ENCODE measurements at regions not wholly inside any gene's neighbourhood (a gene's known extent, or its start where the extent isn't known, plus 50 kb on each side); places are given as distances from the start of the nearest gene placed in this dataset.
"Not testable (repeated sequence)": the region's sequence is repeated elsewhere in the genome, so short reads cannot be mapped to it uniquely, and the experiment has no call there.

- no peak for DNase-seq
Observed at GRCh38 chr3:72625602-72626337, 222.5 kb downstream of the SHQ1 start.

GRCh38 chr3:72624656-72625055 lies 223.6 kb downstream of the SHQ1 start:
- no peak for DNase-seq

GRCh38 chr3:72618739-72619138 lies 229.5 kb downstream of the SHQ1 start:
- no peak for DNase-seq

GRCh38 chr3:72617424-72618024 lies 230.7 kb downstream of the SHQ1 start:
- DNase-seq: no peak

- no peak for DNase-seq
Observed at GRCh38 chr3:72615776-72616175, 232.5 kb downstream of the SHQ1 start.

- DNase-seq: no peak
Observed at GRCh38 chr3:72615182-72615581, 233.1 kb downstream of the SHQ1 start.

- DNase-seq: no peak
Observed at GRCh38 chr3:72614394-72615074, 233.7 kb downstream of the SHQ1 start.

- no peak for DNase-seq
Observed at GRCh38 chr3:72613871-72614270, 234.4 kb downstream of the SHQ1 start.

GRCh38 chr3:72609114-72609513 lies 239.1 kb downstream of the SHQ1 start:
- DNase-seq: not testable (repeated sequence)

GRCh38 chr3:72606005-72606800 lies 242.0 kb downstream of the SHQ1 start:
- no peak for DNase-seq

- no peak for DNase-seq
Observed at GRCh38 chr3:72604328-72604727, 243.9 kb downstream of the SHQ1 start.

GRCh38 chr3:72601983-72602750 lies 246.1 kb downstream of the SHQ1 start:
- no peak for DNase-seq

GRCh38 chr3:72601060-72601459 lies 247.2 kb downstream of the SHQ1 start:
- no peak for DNase-seq

- peak; percentile 29 for DNase-seq
Observed at GRCh38 chr3:72597756-72598195, 250.5 kb downstream of the SHQ1 start.

- no peak for DNase-seq
Observed at GRCh38 chr3:72597043-72597442, 251.2 kb downstream of the SHQ1 start.

- no peak for DNase-seq
Observed at GRCh38 chr3:72595927-72596610, 252.2 kb downstream of the SHQ1 start.

GRCh38 chr3:72595376-72595775 lies 252.9 kb downstream of the SHQ1 start:
- no peak for DNase-seq

- DNase-seq: no peak
Observed at GRCh38 chr3:72594615-72595215, 253.5 kb downstream of the SHQ1 start.

- DNase-seq: no peak
Observed at GRCh38 chr3:72593881-72594397, 254.3 kb downstream of the SHQ1 start.

- no peak for DNase-seq
Observed at GRCh38 chr3:72591522-72592421, 256.5 kb downstream of the SHQ1 start.
